ENCODE measurements at regions not wholly inside any gene's neighbourhood (a gene's known extent, or its start where the extent isn't known, plus 50 kb on each side); places are given as distances from the start of the nearest gene placed in this dataset.

GRCh38 chr6:23180504-23181293, 611.3 kb downstream of the HDGFL1 start:
- TF ChIP-seq, protein P1, sequence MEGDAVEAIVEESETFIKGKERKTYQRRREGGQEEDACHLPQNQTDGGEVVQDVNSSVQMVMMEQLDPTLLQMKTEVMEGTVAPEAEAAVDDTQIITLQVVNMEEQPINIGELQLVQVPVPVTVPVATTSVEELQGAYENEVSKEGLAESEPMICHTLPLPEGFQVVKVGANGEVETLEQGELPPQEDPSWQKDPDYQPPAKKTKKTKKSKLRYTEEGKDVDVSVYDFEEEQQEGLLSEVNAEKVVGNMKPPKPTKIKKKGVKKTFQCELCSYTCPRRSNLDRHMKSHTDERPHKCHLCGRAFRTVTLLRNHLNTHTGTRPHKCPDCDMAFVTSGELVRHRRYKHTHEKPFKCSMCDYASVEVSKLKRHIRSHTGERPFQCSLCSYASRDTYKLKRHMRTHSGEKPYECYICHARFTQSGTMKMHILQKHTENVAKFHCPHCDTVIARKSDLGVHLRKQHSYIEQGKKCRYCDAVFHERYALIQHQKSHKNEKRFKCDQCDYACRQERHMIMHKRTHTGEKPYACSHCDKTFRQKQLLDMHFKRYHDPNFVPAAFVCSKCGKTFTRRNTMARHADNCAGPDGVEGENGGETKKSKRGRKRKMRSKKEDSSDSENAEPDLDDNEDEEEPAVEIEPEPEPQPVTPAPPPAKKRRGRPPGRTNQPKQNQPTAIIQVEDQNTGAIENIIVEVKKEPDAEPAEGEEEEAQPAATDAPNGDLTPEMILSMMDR (IDR thresholded peaks at IDR 0.05; ENCODE audit: poor library complexity, severe bottlenecking): no peak
- TF ChIP-seq TAF1 (IDR thresholded peaks at IDR 0.05; ENCODE audit: low read depth) (no peak), POLR2AphosphoS5 (IDR thresholded peaks at IDR 0.05) (no peak), MXI1 (conservative IDR thresholded peaks at IDR 0.05; ENCODE audit: poor library complexity, severe bottlenecking) (no peak), SMC3 (conservative IDR thresholded peaks at IDR 0.05; ENCODE audit: poor library complexity) (no peak), RAD21 (conservative IDR thresholded peaks at IDR 0.05) (no peak), EP300 (conservative IDR thresholded peaks at IDR 0.05; ENCODE audit: poor library complexity, severe bottlenecking) (no peak), EZH2 (IDR thresholded peaks at IDR 0.05; ENCODE audit: borderline replicate concordance, insufficient read depth, low read length, poor library complexity, severe bottlenecking) (no peak)

Measured in neural cell (in vitro differentiated cells).